Upper lobe of left lung (tissue), 4 donors: ENCODE measurements at regions not wholly inside any gene's neighbourhood (a gene's known extent, or its start where the extent isn't known, plus 50 kb on each side); places are given as distances from the start of the nearest gene placed in this dataset.

Experiments used
- POLR2A ChIP-seq, 4 donors: fragments of 450-650 bp; IDR thresholded peaks; one replicate each; pipeline ENCODE4 v1.5.1; 2016 to 2017; ENCODE audit warnings: antibody characterized with exemption in 4 of 4, mild to moderate bottlenecking in 2 of 4
- POLR2AphosphoS5 ChIP-seq, 2 donors: sonication (generic); formaldehyde crosslinking; IDR thresholded peaks; one replicate each; pipeline ENCODE4 v1.5.1; 2017; ENCODE audit warnings: antibody characterized with exemption in 2 of 2
- TF ChIP-seq, protein P1 (sequence below), 6 experiments: fragments of 450-650 bp in 4 of 6; fragments of 200-600 bp in 2 of 6; sonication (generic) in 2 of 6; IDR thresholded peaks; one replicate each; pipeline ENCODE4 v1.5.1; 2016 to 2019; ENCODE audit warnings: antibody characterized with exemption in 6 of 6

DNA sequence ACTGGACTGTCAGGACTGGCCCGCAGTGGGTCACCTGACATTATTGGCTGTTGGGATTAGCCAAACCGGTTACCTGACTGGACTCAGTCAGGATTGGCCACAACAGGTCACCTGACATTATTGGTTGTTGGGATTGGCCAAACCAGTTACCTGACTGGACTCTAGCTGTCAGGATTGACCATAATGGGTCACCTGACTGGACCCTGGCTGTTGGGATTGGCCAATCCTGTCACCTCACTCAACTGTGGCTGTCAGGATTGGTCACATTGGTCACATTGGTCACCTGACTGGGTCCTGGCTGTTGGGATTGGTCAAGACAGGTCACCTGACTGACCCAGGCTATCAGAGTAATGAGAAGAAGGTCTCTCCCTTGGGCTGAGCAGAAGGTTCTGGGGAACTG lies 207.7 kb upstream of the SDK2 start:
- TF ChIP-seq, protein P1, sequence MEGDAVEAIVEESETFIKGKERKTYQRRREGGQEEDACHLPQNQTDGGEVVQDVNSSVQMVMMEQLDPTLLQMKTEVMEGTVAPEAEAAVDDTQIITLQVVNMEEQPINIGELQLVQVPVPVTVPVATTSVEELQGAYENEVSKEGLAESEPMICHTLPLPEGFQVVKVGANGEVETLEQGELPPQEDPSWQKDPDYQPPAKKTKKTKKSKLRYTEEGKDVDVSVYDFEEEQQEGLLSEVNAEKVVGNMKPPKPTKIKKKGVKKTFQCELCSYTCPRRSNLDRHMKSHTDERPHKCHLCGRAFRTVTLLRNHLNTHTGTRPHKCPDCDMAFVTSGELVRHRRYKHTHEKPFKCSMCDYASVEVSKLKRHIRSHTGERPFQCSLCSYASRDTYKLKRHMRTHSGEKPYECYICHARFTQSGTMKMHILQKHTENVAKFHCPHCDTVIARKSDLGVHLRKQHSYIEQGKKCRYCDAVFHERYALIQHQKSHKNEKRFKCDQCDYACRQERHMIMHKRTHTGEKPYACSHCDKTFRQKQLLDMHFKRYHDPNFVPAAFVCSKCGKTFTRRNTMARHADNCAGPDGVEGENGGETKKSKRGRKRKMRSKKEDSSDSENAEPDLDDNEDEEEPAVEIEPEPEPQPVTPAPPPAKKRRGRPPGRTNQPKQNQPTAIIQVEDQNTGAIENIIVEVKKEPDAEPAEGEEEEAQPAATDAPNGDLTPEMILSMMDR (IDR thresholded peaks at IDR 0.05) = no peak
- TF ChIP-seq POLR2A (IDR thresholded peaks at IDR 0.05) = no peak
- no peak for TF ChIP-seq POLR2AphosphoS5 (IDR thresholded peaks at IDR 0.05)
